Right hindlimb (tissue), 1 donor: ENCODE measurements at regions not wholly inside any gene's neighbourhood (a gene's known extent, or its start where the extent isn't known, plus 50 kb on each side); places are given as distances from the start of the nearest gene placed in this dataset.
"Not testable (repeated sequence)": the region's sequence is repeated elsewhere in the genome, so short reads cannot be mapped to it uniquely, and the experiment has no call there.

Source experiments
- DNase-seq: peaks from one replicate; pipeline ENCODE4 v3.0.0-alpha.2; 2018

DNA sequence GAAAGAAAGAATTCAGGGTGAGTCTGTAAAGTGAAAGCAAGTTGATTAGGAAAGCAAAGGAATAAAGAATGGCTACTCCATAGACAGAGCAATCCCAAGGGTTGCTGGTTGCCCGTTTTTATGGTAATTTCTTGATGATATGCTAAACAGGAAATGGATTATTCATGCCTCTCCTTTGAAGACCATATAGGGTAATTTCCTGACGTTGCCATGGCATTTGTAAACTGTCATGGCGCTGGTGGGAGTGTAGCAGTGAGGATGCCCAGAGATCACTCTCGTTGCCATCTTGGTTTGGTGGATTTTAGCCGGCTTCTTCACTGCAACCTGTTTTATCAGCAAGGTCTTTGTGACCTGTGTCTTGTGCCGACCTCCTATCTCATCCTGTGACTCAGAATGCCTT lies 287.4 kb upstream of the ERCC4 start:
- not testable (repeated sequence) for DNase-seq

DNA sequence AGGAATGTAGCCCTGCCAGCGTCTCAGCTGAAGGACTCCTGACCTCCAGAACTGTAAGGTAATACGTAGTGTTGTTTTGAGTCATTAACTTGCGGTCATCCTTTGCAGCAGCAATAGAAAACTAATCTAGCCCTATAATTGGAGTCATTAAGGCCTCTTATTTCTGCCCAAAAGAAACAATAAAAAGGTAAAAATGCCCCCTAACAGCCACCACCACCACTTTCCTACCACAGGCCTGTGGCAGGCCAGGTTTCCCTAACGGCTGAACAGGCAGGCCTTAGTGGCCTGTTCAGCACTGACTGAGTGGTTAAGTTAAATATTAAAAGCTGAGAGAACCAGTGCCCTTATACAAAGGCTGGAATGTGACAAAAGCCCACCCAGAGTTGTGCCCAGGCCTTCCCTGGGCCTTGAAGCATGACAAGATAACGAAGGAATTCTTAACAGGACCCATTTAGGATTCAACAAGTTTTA lies 286.5 kb upstream of the ERCC4 start:
- DNase-seq = no peak

DNA sequence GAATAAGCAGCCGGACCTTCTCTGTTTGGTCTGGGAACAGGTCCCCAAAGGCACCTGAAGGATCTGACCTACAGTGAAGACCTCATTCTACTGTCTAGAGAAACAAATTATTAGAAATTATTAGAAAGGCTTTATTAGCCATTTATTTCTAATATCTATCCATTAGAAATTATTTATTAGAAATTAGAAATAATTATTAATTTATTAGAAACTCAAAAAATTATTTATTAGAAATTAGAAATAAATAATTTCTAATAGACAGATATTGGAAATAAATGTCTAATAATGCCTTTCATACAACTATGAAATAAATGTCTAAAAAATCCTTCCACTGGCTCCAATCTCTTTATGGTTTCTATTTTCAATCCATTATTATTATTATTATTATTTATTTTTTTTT lies 285.7 kb upstream of the ERCC4 start:
- no peak for DNase-seq

DNA sequence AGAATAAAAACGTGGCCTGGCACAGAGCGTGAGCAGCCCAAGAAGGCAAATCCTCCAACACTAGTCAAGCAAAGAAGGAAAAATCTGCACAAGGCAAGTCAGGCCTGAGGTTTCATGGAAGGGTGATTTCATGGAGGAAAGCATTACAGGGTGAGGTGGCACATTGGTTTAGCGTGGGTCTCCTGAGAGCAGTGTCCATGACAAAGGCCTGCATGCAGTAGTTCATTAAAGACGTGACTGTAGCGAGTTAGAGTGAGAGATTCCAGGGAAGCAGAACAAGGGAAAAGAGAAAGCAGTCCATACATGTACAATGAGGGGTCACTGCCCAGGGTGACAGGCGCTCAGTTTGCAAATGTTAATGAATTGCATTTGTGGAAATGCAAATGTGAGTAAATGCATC lies 285.0 kb upstream of the ERCC4 start:
- no peak for DNase-seq

DNA sequence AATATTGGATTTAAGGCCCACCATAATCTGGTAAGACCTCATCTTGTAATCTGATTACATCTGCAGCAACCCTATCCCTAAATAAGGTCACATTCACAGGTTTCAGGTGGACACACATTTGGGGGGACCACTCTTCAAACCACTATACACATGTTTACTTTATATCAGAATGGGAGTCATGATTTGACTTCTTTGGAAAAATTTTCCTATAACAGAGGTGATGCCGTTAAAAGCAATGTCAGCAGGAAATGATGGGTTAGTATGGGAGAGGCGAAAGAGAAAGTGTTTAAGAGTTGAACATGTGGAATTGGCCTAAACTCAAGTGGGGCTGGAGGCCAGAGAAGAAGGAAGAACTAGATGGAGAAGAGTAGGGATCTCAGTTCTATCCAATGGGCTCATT lies 281.7 kb upstream of the ERCC4 start:
- DNase-seq = no peak

DNA sequence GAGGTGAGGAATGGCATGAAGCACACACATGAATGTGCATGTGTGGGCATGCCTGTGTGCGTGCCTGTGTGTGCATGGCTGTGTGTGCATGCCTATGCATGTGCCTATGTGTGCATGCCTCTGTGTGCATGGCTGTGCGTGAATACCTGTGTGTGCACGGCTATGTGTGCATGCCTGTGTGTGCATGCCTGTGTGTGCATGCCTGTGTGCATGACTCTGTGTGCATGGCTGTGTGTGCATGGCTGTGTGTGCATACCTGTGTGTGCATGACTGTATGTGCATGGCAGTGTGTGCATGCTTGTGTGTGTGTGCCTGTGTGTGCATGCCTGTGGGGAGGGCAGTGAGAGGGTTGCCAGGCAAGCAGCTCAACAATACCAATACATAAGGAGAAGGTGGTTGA lies 276.5 kb upstream of the ERCC4 start:
- DNase-seq = no peak

DNA sequence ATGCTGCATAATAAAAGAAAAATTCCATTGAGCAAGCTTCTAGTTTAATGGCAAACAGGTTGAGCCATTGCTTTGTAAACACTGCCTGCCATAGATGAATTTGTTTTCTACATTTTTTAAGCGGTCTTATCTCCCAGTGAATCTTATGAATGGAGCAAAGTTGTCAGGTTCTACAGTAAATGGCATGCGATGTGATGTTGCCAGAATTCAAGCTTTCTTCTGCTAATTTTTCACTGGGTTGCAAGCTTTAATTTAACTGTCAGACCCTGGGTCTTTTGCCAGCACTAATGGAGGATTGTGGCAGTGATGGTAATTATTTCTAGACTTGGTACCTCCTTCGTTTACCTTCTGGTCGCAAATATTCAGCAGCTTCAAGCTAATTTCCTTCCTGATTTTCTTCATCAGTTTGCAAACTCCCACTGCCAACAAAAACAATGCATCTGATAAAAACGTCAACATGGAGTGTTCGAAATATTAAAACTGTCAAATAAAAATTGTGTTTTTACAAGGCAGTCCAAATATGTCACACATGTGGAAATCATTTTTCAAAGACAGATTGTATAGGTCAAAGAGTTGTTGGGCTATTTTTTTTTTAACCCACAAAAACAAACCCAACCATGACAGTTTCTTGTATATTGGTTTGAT lies 274.2 kb upstream of the ERCC4 start:
- DNase-seq = no peak

DNA sequence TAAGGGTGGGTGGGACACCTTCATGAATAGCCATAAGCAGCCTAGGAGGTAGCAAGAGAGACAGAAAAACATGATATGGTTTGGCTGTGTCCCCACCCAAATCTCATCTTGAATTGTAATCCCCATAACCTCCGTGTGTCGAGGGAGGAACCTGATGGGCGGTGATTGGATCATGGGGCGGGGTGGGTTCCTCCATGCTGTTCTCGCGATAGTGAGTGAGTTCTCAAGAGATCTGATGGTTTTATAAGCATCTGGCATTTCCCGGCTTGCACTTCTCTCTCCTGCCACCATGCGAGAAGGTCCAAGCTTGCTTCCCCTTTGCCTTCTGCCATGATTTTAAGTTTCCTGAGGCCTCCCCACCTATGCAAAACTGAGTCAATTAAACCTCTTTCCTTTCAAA lies 259.1 kb upstream of the ERCC4 start:
- DNase-seq = no peak

DNA sequence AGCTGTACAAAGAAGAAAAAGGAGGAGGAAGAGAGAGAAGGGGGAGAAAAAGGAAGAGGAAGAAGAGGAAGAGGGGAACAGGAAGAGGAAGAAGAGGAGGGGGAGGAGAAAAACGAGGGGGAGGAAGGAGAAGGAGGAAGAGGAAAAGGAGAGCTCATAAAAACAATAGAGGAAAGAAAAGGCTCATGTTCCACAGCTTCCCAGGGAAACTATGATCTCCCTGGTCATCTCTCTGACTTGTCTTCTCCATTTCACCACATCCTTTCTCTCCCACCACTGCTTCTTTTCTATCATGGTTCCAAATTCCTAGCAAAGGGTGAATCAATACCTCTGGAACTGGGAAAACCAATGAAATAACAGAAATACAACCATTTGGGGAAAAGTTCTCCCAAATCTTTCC lies 254.1 kb upstream of the ERCC4 start:
- no peak for DNase-seq

DNA sequence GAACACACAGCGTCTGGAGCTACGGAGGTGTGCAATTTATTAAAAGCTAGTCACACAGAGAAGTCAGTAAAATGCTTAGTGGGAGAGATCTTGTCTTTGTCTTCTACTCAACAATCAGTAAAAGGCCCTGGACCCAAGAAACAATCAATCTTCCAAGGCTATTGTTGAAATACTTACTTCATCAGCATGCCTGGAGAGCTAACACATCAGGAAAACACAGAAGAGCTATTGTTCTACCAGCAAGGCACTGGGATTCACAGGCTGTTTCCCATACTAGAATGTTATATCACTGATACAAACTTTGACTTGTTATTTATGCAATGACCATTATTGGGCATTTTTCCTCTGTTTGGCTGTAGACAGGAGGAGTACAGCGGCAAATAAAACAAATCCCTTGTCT lies 247.8 kb upstream of the ERCC4 start:
- DNase-seq = no peak

DNA sequence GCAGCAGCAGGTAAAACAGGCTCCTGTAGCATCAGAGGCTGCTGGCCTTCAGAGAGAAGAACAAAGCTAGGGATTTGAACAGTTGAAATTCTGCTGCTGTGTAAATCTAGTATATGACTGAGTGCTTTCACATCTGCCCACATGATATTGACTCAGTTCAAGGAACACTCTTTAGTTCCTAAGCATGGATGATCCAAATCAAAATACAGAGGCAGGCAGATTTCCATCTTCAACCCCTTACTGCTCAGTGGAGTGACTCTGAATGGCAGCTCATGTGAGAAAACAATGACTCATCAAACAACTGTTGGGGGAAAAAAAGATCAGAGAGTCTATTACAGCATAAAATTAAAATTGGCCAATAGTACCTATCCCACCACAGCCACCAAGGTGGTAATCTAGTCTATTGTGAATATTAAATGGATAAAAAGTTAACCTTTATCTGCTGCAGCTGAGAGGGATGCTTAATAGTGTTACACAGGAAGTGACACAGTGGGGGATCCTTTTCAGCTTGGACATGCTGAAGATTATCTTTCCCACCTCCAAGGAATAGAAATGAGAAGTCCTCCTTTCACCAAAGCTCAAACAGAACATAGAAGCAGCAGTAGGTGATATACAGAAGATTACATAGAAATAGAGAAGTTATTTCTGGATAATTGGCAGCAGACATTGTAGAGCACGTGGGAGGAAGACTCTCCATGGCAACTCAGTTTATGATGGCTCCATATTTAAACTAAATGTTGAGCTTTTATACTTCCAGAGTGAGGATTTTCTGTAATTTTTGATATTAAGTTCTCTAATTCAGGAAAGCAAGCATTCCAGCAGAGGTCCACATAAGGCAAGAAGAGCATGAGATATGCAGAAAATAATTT lies 239.7 kb upstream of the ERCC4 start:
- DNase-seq = no peak

DNA sequence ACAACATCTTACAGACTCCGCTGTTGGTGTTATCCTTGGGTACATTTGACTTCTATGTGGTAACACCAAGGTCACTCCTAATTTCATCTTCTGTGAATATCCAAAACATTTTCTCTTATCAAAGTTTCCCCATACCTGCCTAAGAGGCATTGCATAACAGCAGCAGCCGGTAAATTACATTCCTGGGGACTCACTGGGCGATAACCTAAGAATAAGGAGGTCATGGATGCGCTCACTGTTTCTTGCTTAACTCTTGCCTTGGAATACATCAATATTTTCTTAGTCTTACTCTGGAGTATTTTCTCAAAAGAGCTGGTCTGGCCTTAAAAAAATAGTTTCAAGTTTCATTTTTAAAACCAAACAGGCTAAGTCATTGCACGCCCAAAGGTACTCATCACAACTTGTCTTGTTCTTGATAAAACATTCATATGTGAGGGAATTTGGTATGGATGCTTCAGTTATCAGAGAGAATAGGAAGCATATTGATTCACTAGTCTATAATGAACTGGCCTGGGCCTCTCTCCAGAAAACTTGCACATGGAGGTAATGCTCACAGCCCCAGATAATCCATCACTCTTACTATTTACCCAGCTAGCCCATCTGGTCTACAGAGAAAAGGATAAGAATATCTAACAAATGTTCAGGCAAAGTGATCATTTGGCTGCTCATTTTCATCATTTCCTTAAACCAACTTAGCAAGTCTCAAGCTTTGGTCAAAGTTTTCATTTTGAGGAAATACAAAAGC lies 235.0 kb upstream of the ERCC4 start:
- DNase-seq = no peak

DNA sequence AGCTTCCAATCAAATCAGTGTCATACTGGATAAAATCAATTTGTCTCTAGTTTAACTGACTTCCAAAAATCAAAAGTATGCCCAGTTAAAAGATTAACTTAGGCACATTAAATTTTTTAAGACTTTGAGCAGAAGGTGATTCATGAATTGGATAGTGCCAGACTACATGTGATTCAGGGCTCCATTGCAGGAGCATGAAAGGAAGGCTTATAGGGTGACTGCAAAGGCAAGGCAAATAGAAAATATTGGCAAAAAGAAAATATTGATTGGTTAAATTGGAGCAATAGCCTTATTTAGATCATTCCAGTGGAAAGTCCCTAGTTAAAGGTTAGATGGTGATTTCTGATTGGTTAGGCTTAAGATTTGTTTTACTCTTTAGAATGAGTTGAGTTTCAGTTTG lies 223.9 kb upstream of the ERCC4 start:
- DNase-seq = no peak

DNA sequence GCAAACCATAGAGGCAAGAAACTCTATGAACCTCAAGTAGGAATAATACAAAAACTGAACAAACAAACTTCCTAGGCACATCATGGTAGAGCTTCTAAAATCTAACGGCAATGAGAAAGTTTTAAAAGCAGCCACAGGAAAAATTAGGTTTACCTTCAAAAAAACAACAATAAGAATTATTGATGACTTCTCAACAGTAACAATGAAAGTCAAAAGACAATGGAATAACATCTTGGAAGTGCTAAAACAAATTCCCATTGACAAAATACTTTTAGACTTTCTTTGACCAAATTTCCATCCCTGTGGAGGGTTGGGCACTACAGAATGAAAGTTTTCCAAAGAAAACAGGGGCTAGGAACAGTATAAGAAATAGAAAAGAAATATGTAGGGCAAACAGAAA lies 222.9 kb upstream of the ERCC4 start:
- DNase-seq = no peak

DNA sequence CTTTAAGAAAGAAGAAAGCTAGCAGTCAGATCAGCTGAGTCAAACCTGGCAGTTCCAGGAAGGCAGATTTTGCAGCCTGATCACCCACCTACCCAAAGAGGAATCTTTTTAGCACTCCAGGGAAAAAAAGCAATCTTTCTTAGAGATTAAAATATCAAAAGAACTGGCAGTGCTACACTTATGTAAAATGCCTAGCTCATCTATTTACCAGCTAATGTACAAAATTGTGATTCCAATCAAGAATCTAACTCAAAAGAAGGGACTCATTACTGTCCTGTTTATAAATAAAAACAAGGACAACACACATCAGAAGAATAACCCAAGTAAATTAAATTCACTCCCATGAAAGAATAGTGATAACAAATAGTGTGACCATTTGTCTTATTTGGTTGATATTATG lies 222.4 kb upstream of the ERCC4 start:
- no peak for DNase-seq

DNA sequence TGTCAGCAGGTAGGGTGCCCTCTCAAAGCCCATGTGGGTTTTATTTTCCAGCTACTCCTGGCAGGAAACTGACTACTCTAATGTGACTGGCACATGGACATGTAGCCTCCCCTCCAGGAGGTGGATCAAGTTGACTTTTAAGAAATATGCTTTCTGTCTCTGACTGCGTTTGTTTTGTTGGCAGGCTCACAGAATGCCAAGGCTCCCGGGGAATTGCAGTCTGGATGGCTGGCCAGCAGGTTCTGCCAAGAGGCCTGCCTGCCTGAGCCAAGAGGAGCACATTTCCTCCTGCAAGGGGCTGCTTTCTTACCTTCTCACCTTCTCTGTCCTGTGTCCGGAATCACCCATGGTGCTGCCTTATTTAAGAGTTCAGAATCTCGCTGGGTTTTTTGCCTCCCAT lies 217.3 kb upstream of the ERCC4 start:
- no peak for DNase-seq

DNA sequence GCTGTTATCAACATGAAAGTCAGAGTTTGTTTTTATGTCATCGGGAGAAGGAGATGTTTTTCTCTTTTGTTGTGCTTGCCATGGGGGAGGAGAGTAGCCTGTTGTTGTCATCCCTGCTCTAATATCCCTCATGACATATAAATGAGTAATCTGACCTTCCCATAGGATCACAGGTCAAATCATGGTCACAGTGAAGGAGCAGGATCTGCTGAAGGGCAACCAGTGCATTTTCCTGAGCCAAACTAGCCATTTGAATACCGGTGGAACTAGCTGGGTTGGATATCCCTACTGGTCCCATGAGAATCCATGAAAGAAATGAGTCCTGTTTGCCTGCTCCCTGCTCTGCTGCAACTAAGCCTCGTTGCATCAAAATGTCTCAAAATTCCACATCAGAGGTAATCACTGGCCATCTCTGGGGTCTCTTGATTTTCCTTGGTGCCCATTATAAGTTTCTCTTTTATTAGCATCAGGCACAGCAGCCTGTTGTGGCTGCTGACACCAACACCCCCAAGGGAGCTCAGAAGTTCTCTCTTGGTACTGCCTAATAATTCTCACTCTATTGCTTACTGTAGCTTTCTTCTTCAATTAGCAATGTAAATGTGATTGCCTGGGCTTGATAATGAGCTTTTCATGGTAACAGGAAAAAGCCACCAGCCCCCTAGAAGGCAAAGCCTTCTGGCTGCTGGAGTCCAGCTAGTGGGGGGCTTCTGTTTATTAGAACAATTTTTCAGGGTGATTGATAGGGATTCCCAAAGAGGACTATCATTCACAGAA lies 211.4 kb upstream of the ERCC4 start:
- no peak for DNase-seq

DNA sequence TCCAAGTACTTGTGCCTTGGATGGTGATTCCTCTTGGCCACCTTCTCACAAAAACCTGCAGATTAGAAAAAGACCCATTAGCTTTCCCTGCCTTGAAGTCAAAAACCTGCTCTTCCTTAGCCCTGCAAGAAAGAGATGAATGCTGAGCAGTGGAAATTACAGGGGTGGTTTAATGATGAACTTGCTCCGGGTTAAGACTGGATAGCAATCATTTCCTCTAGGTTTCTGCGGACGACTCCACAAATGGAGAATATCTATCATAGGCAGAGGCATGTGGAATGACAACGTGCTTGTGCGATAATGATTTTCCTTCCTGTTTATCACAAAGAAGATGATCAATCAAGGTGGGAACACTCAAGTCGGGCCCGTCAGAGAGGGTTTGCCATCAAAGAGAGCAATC lies 201.2 kb upstream of the ERCC4 start:
- no peak for DNase-seq

DNA sequence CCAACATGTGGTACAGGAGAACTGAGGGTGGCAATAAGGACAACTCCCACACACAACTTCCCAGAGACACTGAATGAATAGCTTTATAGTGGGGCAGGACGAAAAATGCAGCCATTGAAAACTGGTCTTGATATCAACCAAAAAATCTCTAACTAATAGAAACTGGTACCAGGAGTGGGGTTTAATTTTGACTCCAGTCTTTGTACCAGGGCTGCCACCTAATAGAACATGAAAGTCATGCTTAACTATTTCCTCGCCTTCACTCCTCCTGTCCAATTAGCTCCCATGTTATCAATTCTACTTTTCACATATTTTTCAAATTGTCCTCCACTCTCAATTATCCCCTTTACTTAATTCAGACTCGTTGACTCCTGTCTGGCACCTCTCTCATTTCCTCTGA lies 192.0 kb upstream of the ERCC4 start:
- DNase-seq = no peak

DNA sequence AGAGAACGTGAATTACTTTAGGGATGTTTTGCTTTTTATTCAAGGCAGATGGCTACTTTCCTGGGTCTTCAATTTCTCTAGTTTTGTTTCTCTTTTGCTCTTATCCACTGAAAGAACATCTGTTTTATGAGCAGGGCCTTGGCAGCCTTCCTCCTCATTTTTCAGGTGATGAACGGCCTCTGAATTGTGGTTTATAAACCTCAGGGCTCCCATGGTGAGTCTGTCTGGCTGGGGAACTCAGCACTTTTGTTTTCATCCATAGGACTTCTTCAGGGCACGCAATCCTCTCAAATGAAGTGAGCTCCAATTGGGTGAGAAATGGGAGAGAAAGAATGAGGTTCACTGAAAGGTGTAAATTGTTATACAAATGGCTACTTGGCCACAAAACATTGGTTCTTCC lies 186.4 kb upstream of the ERCC4 start:
- peak; percentile 48 for DNase-seq

DNA sequence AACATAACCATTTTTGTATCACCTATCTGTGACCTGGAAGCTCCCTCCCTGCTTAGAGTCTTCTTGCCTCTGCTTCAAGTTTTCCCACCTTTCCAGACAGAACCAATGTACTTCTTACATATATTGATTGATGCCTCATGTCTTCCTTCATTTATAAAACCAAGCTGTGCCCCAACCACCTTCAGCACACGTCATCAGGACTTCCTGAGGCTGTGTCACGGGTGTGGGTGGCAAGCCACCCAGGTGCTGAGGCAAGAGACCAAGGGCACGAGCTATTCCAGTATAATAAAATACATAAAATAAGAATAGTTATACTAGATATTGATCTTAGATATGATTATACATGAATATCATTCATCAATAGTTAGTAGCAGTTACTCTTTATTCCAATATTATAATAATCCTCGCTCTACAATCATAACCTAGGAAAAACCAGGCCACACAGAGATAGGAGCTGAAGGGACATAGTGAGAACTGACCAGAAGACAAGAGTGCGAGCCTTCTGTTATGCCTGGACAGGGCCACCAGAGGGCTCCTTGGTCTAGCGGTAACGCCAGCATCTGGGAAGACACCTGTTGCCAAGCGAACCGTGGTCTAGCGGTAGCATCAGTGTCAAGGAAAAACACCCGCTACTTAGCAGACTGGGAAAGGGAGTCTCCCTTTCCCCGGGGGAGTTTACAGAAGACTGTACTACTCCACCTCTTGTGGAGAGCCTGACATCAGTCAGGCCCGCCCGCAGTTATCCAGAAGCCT lies 180.2 kb upstream of the ERCC4 start:
- DNase-seq = not testable (repeated sequence)

DNA sequence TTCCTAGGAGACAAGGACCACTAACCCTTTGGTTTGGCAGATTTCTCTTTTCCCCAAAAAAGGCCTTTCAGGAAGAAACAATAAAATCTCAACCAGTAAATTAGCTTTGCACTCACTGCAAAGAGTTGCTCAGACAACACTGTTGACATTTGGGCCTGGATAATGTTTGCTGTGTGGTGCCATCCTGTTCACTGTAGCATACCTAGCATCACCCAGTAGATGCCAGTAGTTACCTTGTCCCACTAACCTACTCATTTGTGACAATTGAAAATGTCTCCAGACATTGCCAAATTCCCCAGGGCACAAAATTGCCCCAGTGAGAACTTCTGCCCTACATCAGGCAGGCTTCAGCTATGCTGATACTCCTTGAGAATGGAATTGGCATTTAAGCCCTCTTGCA lies 177.0 kb upstream of the ERCC4 start:
- no peak for DNase-seq
